Endothelial cell of umbilical vein (primary cell): ENCODE measurements at regions not wholly inside any gene's neighbourhood (a gene's known extent, or its start where the extent isn't known, plus 50 kb on each side); places are given as distances from the start of the nearest gene placed in this dataset.

Experiments used
- BruUV-seq: library from RNA; stranded (reverse); fragments of 400-500 nt; replicated peaks from 2 replicates; lab custom pipeline; 2021; lab: Mats Ljungman, UMichigan
- CTCF ChIA-PET: fragments of 300-600, 350-600 bp; sonication (Branson Sonifier 250); formaldehyde crosslinking; loops from one replicate; lab custom pipeline; 2021; ENCODE audit warnings: antibody characterized with exemption, inconsistent platforms; lab: Charles Lee
- POLR2A ChIA-PET: fragments of 300-600, 350-600 bp; sonication (Branson Sonifier 250); formaldehyde crosslinking; loops from one replicate; lab custom pipeline; 2021; ENCODE audit warnings: antibody characterized with exemption, inconsistent platforms; lab: Charles Lee
- DNase-seq: peaks from one replicate; pipeline ENCODE4 v3.0.0-alpha.2; 2011; ENCODE audit warnings: low read depth, low spot score
- FAIRE-seq: peaks from 2 replicates; lab custom pipeline; 2011; peaks lifted over from hg19 to GRCh38; lab: Jason Lieb, UNC
- H2AFZ ChIP-seq: 2 replicates; pipeline ENCODE4 v1.6.0; 2012; ENCODE audit warnings: low read depth, low read length, control low read depth, inconsistent platforms
- H3K27ac ChIP-seq: 2 replicates; pipeline ENCODE4 v1.5.1; 2011; ENCODE audit warnings: low read depth, mild to moderate bottlenecking, control low read depth, low read length, moderate library complexity; ENCODE audit not compliant: insufficient read depth
- H3K27me3 ChIP-seq, 2 experiments: 2 replicates each; pipeline versions ENCODE4 v1.6.0 to v1.6.1; 2011; ENCODE audit warnings: low read length in 2 of 2, mixed read lengths in 1 of 2; ENCODE audit not compliant: control insufficient read depth in 2 of 2, insufficient read depth in 2 of 2
- H3K36me3 ChIP-seq, 2 experiments: 2 replicates in 1 of 2; 3 replicates in 1 of 2; pipeline ENCODE4 v1.5.1; 2011; ENCODE audit warnings: low read length in 2 of 2, mild to moderate bottlenecking in 1 of 2, moderate library complexity in 1 of 2; ENCODE audit not compliant: control insufficient read depth in 2 of 2, insufficient read depth in 2 of 2; ENCODE audit errors: extremely low read depth in 1 of 2
- H3K4me1 ChIP-seq: 3 replicates; pipeline ENCODE4 v1.5.1; 2011; ENCODE audit warnings: mild to moderate bottlenecking, low read length; ENCODE audit not compliant: control insufficient read depth, insufficient read depth; ENCODE audit errors: extremely low read depth
- H3K4me2 ChIP-seq: 2 replicates; pipeline ENCODE4 v1.6.1; 2011; ENCODE audit warnings: low read length, control low read depth, mixed read lengths; ENCODE audit not compliant: insufficient read depth
- H3K4me3 ChIP-seq, 3 experiments: fragments of 200-600 bp in 1 of 3; sonication (generic), shearing (Covaris generic) in 1 of 3; replicated peaks in 1 of 3; 2 replicates each; pipeline ENCODE4 v1.5.1; 2011 to 2016; ENCODE audit warnings: control low read depth in 3 of 3, low read length in 3 of 3, mild to moderate bottlenecking in 2 of 3, inconsistent platforms in 1 of 3, low read depth in 1 of 3, moderate library complexity in 1 of 3; ENCODE audit not compliant: insufficient read depth in 1 of 3
- H3K79me2 ChIP-seq: 2 replicates; pipeline ENCODE4 v1.6.0; 2012; ENCODE audit warnings: low read length, inconsistent platforms; ENCODE audit not compliant: control insufficient read depth, insufficient read depth
- H3K9ac ChIP-seq: replicated peaks from 2 replicates; pipeline ENCODE3; 2011; ENCODE audit warnings: low read length, control low read depth; ENCODE audit not compliant: insufficient read depth; ENCODE audit errors: extremely low read depth
- H3K9me1 ChIP-seq: replicated peaks from 3 replicates; pipeline ENCODE4 v1.6.0; 2011; ENCODE audit warnings: mild to moderate bottlenecking, low read length; ENCODE audit not compliant: control insufficient read depth, insufficient read depth; ENCODE audit errors: extremely low read depth
- H3K9me3 ChIP-seq: replicated peaks from 2 replicates; pipeline ENCODE4 v1.5.1; 2012; ENCODE audit warnings: low read length, inconsistent platforms; ENCODE audit not compliant: control insufficient read depth, insufficient read depth
- H4K20me1 ChIP-seq: replicated peaks from 2 replicates; pipeline ENCODE3; 2011; ENCODE audit warnings: mild to moderate bottlenecking, low read length; ENCODE audit not compliant: control insufficient read depth, insufficient read depth; ENCODE audit errors: extremely low read depth
- EZH2 ChIP-seq: IDR thresholded peaks from 2 replicates; pipeline ENCODE4 v1.6.1; 2012; ENCODE audit warnings: borderline replicate concordance, low read depth, mild to moderate bottlenecking, moderate library complexity, low read length, inconsistent platforms; ENCODE audit not compliant: severe bottlenecking
- FOS ChIP-seq: IDR thresholded peaks from 2 replicates; pipeline ENCODE4 v1.6.1; 2011; ENCODE audit warnings: mild to moderate bottlenecking, low read length, moderate library complexity, borderline replicate concordance; ENCODE audit not compliant: insufficient read depth
- GATA2 ChIP-seq: IDR thresholded peaks from 2 replicates; pipeline ENCODE4 v1.7.0; 2011; ENCODE audit warnings: low read depth, mild to moderate bottlenecking, moderate library complexity, mixed read lengths, low read length; ENCODE audit not compliant: insufficient read length, insufficient read depth
- JUN ChIP-seq: IDR thresholded peaks from 2 replicates; pipeline ENCODE4 v1.6.1; 2011; ENCODE audit warnings: borderline replicate concordance, low read depth; ENCODE audit not compliant: insufficient read length, insufficient read depth
- MYC ChIP-seq: IDR thresholded peaks from one replicate; pipeline ENCODE4 v1.6.1; 2011; ENCODE audit warnings: mild to moderate bottlenecking, low read depth, low read length
- POLR2A ChIP-seq: IDR thresholded peaks from 2 replicates; pipeline ENCODE4 v1.6.1; 2012; ENCODE audit warnings: low read depth, mild to moderate bottlenecking, control low read depth, low read length
- POLR2AphosphoS5 ChIP-seq: IDR thresholded peaks from 2 replicates; pipeline ENCODE4 v1.6.1; 2012; ENCODE audit warnings: low read depth, mild to moderate bottlenecking, control low read depth, low read length, moderate library complexity; ENCODE audit not compliant: insufficient read depth
- dilution Hi-C: fragments of 300-500 bp; cut with MboI; formaldehyde crosslinking; loops from one replicate; pipeline ENCODE4 v1.15.0; 2019; ENCODE audit warnings: low sequenced_read_pairs; ENCODE audit not compliant: extremely low pct_ligation_motif_present
- intact Hi-C: fragments of 100-400 bp; cut with micrococcal nuclease; formaldehyde crosslinking; loops from one replicate; pipeline ENCODE4 v1.10.0; 2022
- TF ChIP-seq, protein P1 (sequence below): IDR thresholded peaks from 2 replicates; pipeline ENCODE4 v1.6.1; 2011; ENCODE audit not compliant: insufficient read depth, insufficient read length
- TF ChIP-seq, protein P2 (sequence below), 2 donors: IDR thresholded peaks; 1 replicate in 1 of 2; 2 replicates in 1 of 2; pipeline ENCODE4 v1.5.1; 2011; ENCODE audit warnings: low read length in 2 of 2, mild to moderate bottlenecking in 2 of 2, moderate library complexity in 2 of 2, control low read depth in 1 of 2, inconsistent platforms in 1 of 2, low read depth in 1 of 2; ENCODE audit not compliant: insufficient read depth in 1 of 2; ENCODE audit errors: extremely low read depth in 1 of 2

DNA sequence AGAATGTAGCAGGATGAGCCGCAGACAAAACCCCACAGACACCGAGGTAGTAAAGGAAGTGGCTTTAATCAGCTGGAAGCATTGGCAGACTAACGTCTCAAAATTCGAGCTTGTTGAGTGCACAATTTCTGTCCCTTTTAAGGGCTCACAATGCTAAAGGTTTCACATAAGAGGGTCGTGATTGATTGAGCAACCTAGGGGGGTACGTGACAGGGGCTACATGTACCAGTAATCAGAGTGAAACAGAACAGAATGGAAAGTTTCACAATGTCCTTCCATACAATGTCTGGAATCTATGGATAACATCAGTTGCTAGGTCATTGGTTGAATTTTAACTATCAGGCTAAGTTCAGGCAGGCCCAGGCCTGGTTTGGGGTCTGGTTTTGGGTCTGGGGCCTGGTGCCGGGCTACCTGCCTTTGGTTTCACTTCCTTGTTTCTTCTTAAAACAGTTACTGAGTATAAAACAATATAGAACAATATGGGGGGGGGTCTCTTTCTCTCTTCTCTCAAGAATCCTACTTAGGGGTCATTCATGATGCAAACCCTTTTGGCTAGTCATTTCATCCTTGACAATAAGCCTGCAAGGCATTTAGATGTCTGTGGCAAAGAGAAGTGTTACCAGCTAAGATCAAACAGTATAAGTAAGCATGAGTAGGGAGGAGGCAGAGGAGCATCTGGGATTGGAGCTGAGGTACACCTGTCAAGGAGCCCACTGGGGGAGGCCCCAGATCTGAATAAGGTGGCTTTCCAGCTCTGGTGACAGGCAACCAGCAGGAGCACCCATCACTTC, 364.1 kb downstream of the TNS3 start:
- no peak for FAIRE-seq
- Histone ChIP-seq H3K9me1 (no peaks in the 10 kb centered on the region), H3K9me3 (no peaks in the 10 kb centered on the region), H3K27ac (no peak overlapping the region), H3K27me3 (no peaks in the 10 kb centered on the region), H3K4me1 (no peaks in the 10 kb centered on the region), H3K36me3 (no peaks in the 10 kb centered on the region), H3K4me3 (no peak overlapping the region), H3K79me2 (no peaks in the 10 kb centered on the region), H2AFZ (no peak overlapping the region), H3K4me2 (no peak overlapping the region), H4K20me1 (no peaks in the 10 kb centered on the region), H3K9ac (no peak overlapping the region)
- ChIA-PET CTCF (no interaction called here), POLR2A (no interaction called here)
- TF ChIP-seq, protein P1, sequence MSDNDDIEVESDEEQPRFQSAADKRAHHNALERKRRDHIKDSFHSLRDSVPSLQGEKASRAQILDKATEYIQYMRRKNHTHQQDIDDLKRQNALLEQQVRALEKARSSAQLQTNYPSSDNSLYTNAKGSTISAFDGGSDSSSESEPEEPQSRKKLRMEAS = no peak
- TF ChIP-seq POLR2A = no peak
- no peak for TF ChIP-seq EZH2
- no peak for TF ChIP-seq POLR2AphosphoS5
- TF ChIP-seq, protein P2, sequence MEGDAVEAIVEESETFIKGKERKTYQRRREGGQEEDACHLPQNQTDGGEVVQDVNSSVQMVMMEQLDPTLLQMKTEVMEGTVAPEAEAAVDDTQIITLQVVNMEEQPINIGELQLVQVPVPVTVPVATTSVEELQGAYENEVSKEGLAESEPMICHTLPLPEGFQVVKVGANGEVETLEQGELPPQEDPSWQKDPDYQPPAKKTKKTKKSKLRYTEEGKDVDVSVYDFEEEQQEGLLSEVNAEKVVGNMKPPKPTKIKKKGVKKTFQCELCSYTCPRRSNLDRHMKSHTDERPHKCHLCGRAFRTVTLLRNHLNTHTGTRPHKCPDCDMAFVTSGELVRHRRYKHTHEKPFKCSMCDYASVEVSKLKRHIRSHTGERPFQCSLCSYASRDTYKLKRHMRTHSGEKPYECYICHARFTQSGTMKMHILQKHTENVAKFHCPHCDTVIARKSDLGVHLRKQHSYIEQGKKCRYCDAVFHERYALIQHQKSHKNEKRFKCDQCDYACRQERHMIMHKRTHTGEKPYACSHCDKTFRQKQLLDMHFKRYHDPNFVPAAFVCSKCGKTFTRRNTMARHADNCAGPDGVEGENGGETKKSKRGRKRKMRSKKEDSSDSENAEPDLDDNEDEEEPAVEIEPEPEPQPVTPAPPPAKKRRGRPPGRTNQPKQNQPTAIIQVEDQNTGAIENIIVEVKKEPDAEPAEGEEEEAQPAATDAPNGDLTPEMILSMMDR (IDR thresholded peaks at IDR 0.05; ENCODE audit: extremely low read depth in 1 of 2, insufficient read depth in 1 of 2, low read depth in 1 of 2, low read length in 2 of 2) = no peak
- TF ChIP-seq FOS = no peak
- TF ChIP-seq GATA2 = no peak
- no peak for TF ChIP-seq JUN
- TF ChIP-seq MYC = no peak
- BruUV-seq = no TSS peak
- no peak for DNase-seq
- dilution Hi-C loops (no loop called here), intact Hi-C loops (no loop called here)
